GM12878 (cell line): ENCODE measurements at regions not wholly inside any gene's neighbourhood (a gene's known extent, or its start where the extent isn't known, plus 50 kb on each side); places are given as distances from the start of the nearest gene placed in this dataset.

ENCODE experiments used
- ASH2L ChIP-seq: fragments of 300-600, 200-600 bp; sonication (generic); IDR thresholded peaks from 2 replicates; pipeline ENCODE4 v1.6.1; 2017; ENCODE audit warnings: low read depth, mild to moderate bottlenecking, borderline replicate concordance
- ATF7 ChIP-seq: fragments of 450-650 bp; IDR thresholded peaks from 2 replicates; pipeline ENCODE4 v1.6.1; 2016; ENCODE audit warnings: low read depth, mild to moderate bottlenecking
- BCL11A ChIP-seq: IDR thresholded peaks from 2 replicates; pipeline ENCODE4 v1.6.1; 2011; ENCODE audit warnings: low read depth, low read length
- EED ChIP-seq: sonication (generic); IDR thresholded peaks from 2 replicates; pipeline ENCODE4 v1.6.1; 2016; ENCODE audit warnings: antibody characterized with exemption, low read depth
- EGR1 ChIP-seq, 2 experiments: IDR thresholded peaks; 1 replicate in 1 of 2; 2 replicates in 1 of 2; pipeline ENCODE4 v1.6.1; 2011 to 2012; ENCODE audit warnings: low read depth in 2 of 2, low read length in 2 of 2, borderline replicate concordance in 1 of 2, mild to moderate bottlenecking in 1 of 2, moderate library complexity in 1 of 2
- EZH2 ChIP-seq: IDR thresholded peaks from 2 replicates; pipeline ENCODE4 v1.6.1; 2012; ENCODE audit warnings: low read depth, mild to moderate bottlenecking, control low read depth, inconsistent platforms, low read length, borderline replicate concordance; ENCODE audit not compliant: control insufficient read depth
- FOXK2 ChIP-seq: fragments of 450-650 bp; IDR thresholded peaks from 2 replicates; pipeline ENCODE4 v1.6.1; 2017; ENCODE audit warnings: mild to moderate bottlenecking, moderate library complexity
- GATAD2B ChIP-seq: fragments of 450-650 bp; conservative IDR thresholded peaks from 2 replicates; pipeline ENCODE4 v1.6.1; 2017; ENCODE audit warnings: low read depth, mild to moderate bottlenecking, moderate library complexity
- HDGF ChIP-seq: fragments of 450-650 bp; IDR thresholded peaks from 2 replicates; pipeline ENCODE4 v1.6.1; 2016; ENCODE audit warnings: antibody characterized with exemption
- KDM1A ChIP-seq: fragments of 200-600 bp; sonication (generic); IDR thresholded peaks from 2 replicates; pipeline ENCODE4 v1.6.1; 2016; ENCODE audit warnings: borderline replicate concordance
- MXI1 ChIP-seq: fragments of 150-350 bp; IDR thresholded peaks from 2 replicates; pipeline ENCODE4 v1.6.1; 2011; ENCODE audit warnings: low read depth, mild to moderate bottlenecking, inconsistent platforms, low read length, improper control_type of control experiment
- MYB ChIP-seq: fragments of 150-350 bp; IDR thresholded peaks from 2 replicates; pipeline ENCODE4 v1.6.1; 2014; ENCODE audit warnings: mild to moderate bottlenecking, low read depth, low read length, borderline replicate concordance
- MYC ChIP-seq: IDR thresholded peaks from 2 replicates; pipeline ENCODE4 v1.6.1; 2011; ENCODE audit warnings: mild to moderate bottlenecking, low read length, moderate library complexity, inconsistent platforms; ENCODE audit not compliant: insufficient read depth, insufficient replicate concordance, insufficient read length, severe bottlenecking
- NFIC ChIP-seq: IDR thresholded peaks from 2 replicates; pipeline ENCODE4 v1.6.1; 2012; ENCODE audit warnings: low read depth, mild to moderate bottlenecking, inconsistent platforms, low read length, moderate library complexity
- NFXL1 ChIP-seq: fragments of 450-650 bp; IDR thresholded peaks from 2 replicates; pipeline ENCODE4 v1.6.1; 2017; ENCODE audit warnings: antibody characterized with exemption, mild to moderate bottlenecking, borderline replicate concordance
- NR2C1 ChIP-seq: fragments of 450-650 bp; IDR thresholded peaks from 2 replicates; pipeline ENCODE4 v1.6.1; 2017; ENCODE audit warnings: antibody characterized with exemption, mild to moderate bottlenecking, moderate library complexity
- PAX8 ChIP-seq: fragments of 450-650 bp; IDR thresholded peaks from 2 replicates; pipeline ENCODE4 v1.6.1; 2017; ENCODE audit warnings: mild to moderate bottlenecking, moderate library complexity
- POLR2AphosphoS2 ChIP-seq: IDR thresholded peaks from 2 replicates; pipeline ENCODE4 v1.6.1; 2011; ENCODE audit warnings: low read depth, mild to moderate bottlenecking, low read length, improper control_type of control experiment, moderate library complexity
- RB1 ChIP-seq: fragments of 450-650 bp; formaldehyde crosslinking; IDR thresholded peaks from 2 replicates; pipeline ENCODE4 v1.6.1; 2017; ENCODE audit warnings: mild to moderate bottlenecking, borderline replicate concordance
- SMAD1 ChIP-seq: fragments of 450-650 bp; IDR thresholded peaks from 2 replicates; pipeline ENCODE4 v1.6.1; 2018; ENCODE audit warnings: mild to moderate bottlenecking, low read depth; ENCODE audit not compliant: partially characterized antibody
- SMC3 ChIP-seq: IDR thresholded peaks from 2 replicates; pipeline ENCODE4 v1.6.1; 2011; ENCODE audit warnings: low read length, improper control_type of control experiment, borderline replicate concordance
- SP1 ChIP-seq: IDR thresholded peaks from one replicate; pipeline ENCODE4 v1.6.1; 2011; ENCODE audit warnings: low read depth, low read length
- TCF3 ChIP-seq: IDR thresholded peaks from 2 replicates; pipeline ENCODE4 v1.6.1; 2012; ENCODE audit warnings: low read depth, mild to moderate bottlenecking, low read length, borderline replicate concordance; ENCODE audit not compliant: insufficient read depth
- YBX1 ChIP-seq: fragments of 450-650 bp; IDR thresholded peaks from 2 replicates; pipeline ENCODE4 v1.6.1; 2016; ENCODE audit warnings: antibody characterized with exemption
- ZNF217 ChIP-seq: fragments of 450-650 bp; IDR thresholded peaks from 2 replicates; pipeline ENCODE4 v1.6.1; 2017; ENCODE audit warnings: antibody characterized with exemption, mild to moderate bottlenecking
- TF ChIP-seq, protein P1 (sequence below): fragments of 150-350 bp; IDR thresholded peaks from 2 replicates; pipeline ENCODE4 v1.6.1; 2014; ENCODE audit warnings: mild to moderate bottlenecking, low read depth, low read length
- TF ChIP-seq, protein P2 (sequence below): fragments of 450-650 bp; IDR thresholded peaks from 2 replicates; pipeline ENCODE4 v1.6.1; 2014; ENCODE audit warnings: mild to moderate bottlenecking
- TF ChIP-seq, protein P3 (sequence below): fragments of 450-650 bp; IDR thresholded peaks from 2 replicates; pipeline ENCODE4 v1.6.1; 2017; ENCODE audit warnings: antibody characterized with exemption, mild to moderate bottlenecking, moderate library complexity

DNA sequence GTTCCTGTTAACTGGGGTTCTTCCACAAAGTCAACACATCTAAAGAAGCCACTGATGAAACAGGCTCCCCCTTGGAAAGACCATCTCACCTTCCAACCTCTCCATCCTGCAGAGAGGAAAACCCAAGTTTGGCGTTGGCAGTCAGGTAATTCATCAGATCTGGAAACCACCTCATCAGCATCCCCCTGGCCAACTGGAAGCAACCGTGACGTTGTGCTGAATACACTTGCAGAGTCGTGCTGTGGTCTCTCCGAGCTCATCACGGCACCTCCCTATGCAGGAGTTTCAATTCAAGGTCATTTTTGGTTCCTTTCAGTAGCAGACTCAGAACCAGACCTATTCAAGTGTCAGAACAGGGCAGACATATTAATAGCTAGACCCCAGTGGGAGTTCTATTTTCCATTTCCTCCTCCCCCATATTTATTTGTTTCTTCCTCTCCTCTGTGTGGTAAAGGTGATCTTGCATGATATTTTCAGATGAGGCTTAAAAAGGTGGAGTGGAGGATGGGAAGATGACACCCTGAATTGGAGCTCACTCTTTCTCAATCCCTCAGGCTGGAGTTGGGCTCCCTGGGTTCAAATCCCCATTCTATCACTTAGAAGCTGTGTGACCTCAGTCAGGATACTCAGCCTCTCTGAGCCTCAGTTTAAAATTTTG, 149.1 kb upstream of the ADO start (continued):
- peak; percentile 98 for TF ChIP-seq ZNF217
- no peak; the same call in 1 of the 2 replicates for TF ChIP-seq RB1
- no peak for TF ChIP-seq ASH2L
- no peak for TF ChIP-seq SMAD1
- TF ChIP-seq HDGF = peak; percentile 1; the same call in 1 of the 2 replicates
- TF ChIP-seq YBX1 = no peak
- TF ChIP-seq POLR2AphosphoS2 = no peak
- 0 out of 2 replicates have a peak, but pooled peaks have one; percentile 57 for TF ChIP-seq GATAD2B
- TF ChIP-seq BCL11A = peak; percentile 100
- no peak for TF ChIP-seq MYC
- 0 out of 2 replicates have a peak, but pooled peaks have one; percentile 52 for TF ChIP-seq EZH2
- TF ChIP-seq KDM1A = no peak
- peak; percentile 88 for TF ChIP-seq SP1
- TF ChIP-seq, protein P1, sequence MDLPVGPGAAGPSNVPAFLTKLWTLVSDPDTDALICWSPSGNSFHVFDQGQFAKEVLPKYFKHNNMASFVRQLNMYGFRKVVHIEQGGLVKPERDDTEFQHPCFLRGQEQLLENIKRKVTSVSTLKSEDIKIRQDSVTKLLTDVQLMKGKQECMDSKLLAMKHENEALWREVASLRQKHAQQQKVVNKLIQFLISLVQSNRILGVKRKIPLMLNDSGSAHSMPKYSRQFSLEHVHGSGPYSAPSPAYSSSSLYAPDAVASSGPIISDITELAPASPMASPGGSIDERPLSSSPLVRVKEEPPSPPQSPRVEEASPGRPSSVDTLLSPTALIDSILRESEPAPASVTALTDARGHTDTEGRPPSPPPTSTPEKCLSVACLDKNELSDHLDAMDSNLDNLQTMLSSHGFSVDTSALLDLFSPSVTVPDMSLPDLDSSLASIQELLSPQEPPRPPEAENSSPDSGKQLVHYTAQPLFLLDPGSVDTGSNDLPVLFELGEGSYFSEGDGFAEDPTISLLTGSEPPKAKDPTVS = no peak
- TF ChIP-seq, protein P2, sequence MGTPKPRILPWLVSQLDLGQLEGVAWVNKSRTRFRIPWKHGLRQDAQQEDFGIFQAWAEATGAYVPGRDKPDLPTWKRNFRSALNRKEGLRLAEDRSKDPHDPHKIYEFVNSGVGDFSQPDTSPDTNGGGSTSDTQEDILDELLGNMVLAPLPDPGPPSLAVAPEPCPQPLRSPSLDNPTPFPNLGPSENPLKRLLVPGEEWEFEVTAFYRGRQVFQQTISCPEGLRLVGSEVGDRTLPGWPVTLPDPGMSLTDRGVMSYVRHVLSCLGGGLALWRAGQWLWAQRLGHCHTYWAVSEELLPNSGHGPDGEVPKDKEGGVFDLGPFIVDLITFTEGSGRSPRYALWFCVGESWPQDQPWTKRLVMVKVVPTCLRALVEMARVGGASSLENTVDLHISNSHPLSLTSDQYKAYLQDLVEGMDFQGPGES = no peak
- peak in 1 of 2 experiments; percentile 52; a peak in 1 of 3 replicates for TF ChIP-seq EGR1 (IDR thresholded peaks at IDR 0.05; ENCODE audit: borderline replicate concordance in 1 of 2, low read depth in 2 of 2, low read length in 2 of 2)
- TF ChIP-seq NFIC = peak; percentile 100
- no peak for TF ChIP-seq MXI1
- TF ChIP-seq, protein P3, sequence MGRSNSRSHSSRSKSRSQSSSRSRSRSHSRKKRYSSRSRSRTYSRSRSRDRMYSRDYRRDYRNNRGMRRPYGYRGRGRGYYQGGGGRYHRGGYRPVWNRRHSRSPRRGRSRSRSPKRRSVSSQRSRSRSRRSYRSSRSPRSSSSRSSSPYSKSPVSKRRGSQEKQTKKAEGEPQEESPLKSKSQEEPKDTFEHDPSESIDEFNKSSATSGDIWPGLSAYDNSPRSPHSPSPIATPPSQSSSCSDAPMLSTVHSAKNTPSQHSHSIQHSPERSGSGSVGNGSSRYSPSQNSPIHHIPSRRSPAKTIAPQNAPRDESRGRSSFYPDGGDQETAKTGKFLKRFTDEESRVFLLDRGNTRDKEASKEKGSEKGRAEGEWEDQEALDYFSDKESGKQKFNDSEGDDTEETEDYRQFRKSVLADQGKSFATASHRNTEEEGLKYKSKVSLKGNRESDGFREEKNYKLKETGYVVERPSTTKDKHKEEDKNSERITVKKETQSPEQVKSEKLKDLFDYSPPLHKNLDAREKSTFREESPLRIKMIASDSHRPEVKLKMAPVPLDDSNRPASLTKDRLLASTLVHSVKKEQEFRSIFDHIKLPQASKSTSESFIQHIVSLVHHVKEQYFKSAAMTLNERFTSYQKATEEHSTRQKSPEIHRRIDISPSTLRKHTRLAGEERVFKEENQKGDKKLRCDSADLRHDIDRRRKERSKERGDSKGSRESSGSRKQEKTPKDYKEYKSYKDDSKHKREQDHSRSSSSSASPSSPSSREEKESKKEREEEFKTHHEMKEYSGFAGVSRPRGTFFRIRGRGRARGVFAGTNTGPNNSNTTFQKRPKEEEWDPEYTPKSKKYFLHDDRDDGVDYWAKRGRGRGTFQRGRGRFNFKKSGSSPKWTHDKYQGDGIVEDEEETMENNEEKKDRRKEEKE = no peak
- no peak for TF ChIP-seq FOXK2
- no peak for TF ChIP-seq PAX8
- no peak for TF ChIP-seq NFXL1
- no peak for TF ChIP-seq NR2C1
- TF ChIP-seq SMC3 = peak; percentile 28; the same call in 1 of the 2 replicates
- TF ChIP-seq TCF3 = peak; percentile 99
- peak; percentile 36; the same call in 1 of the 2 replicates for TF ChIP-seq MYB
- TF ChIP-seq EED = peak; percentile 98
- peak; percentile 91 for TF ChIP-seq ATF7
